ENCODE measurements at regions not wholly inside any gene's neighbourhood (a gene's known extent, or its start where the extent isn't known, plus 50 kb on each side); places are given as distances from the start of the nearest gene placed in this dataset.

DNA sequence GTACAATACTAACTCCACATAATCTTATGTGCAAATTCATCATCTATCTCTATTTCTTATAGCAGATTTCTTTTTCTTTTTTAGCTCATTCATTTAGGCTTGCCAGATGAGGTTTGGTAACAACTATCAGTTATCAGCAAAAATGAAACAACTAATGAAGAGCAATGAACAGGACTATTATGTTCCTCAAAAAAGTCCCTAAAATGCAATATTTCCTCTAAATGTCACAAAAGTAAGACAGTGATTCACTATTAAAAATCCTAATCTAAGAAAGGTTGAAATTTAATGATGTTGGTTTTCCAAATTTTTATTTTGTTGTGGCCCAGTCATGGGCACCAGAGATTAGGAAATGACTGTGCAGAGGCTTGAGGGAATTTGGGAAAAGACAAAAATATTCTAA is 135.3 kb downstream of the PPIAL4G start:
- TF ChIP-seq, protein P1, sequence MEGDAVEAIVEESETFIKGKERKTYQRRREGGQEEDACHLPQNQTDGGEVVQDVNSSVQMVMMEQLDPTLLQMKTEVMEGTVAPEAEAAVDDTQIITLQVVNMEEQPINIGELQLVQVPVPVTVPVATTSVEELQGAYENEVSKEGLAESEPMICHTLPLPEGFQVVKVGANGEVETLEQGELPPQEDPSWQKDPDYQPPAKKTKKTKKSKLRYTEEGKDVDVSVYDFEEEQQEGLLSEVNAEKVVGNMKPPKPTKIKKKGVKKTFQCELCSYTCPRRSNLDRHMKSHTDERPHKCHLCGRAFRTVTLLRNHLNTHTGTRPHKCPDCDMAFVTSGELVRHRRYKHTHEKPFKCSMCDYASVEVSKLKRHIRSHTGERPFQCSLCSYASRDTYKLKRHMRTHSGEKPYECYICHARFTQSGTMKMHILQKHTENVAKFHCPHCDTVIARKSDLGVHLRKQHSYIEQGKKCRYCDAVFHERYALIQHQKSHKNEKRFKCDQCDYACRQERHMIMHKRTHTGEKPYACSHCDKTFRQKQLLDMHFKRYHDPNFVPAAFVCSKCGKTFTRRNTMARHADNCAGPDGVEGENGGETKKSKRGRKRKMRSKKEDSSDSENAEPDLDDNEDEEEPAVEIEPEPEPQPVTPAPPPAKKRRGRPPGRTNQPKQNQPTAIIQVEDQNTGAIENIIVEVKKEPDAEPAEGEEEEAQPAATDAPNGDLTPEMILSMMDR (conservative IDR thresholded peaks at IDR 0.05; ENCODE audit: low read depth, low read length) = no peak
- TF ChIP-seq EZH2 (IDR thresholded peaks at IDR 0.05; ENCODE audit: borderline replicate concordance, low read depth, low read length, poor library complexity, severe bottlenecking) = no peak
